GM12874 (cell line): ENCODE measurements at regions not wholly inside any gene's neighbourhood (a gene's known extent, or its start where the extent isn't known, plus 50 kb on each side); places are given as distances from the start of the nearest gene placed in this dataset.

Experiments used
- CTCF ChIP-seq: IDR thresholded peaks from 2 replicates; pipeline ENCODE4 v1.5.1; 2011; ENCODE audit warnings: low read depth, mild to moderate bottlenecking, control low read depth, low read length, moderate library complexity; ENCODE audit not compliant: insufficient read depth

DNA sequence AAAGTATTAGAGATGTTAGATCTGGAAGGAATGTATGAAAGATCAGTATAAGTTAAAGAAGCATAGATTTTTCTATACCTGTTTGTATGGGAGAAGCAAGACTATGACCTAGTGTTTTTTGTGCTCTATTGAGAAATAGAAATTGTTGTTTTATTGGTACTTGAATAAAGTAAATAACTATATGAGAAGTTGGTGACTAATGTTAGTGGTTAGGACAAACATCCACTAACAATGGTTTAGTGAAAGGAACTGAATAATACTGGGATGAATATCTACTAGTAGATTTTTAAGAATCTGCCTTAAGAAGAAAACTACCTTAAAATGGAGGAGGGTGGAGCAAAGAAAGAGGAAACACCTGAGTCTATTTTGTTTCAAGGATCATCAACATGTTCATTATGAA is 521.1 kb upstream of the POT1 start:
- TF ChIP-seq CTCF = no peak

GRCh38 chr7:125445836-125446235 is 516.2 kb upstream of the POT1 start:
- TF ChIP-seq CTCF = no peak

DNA sequence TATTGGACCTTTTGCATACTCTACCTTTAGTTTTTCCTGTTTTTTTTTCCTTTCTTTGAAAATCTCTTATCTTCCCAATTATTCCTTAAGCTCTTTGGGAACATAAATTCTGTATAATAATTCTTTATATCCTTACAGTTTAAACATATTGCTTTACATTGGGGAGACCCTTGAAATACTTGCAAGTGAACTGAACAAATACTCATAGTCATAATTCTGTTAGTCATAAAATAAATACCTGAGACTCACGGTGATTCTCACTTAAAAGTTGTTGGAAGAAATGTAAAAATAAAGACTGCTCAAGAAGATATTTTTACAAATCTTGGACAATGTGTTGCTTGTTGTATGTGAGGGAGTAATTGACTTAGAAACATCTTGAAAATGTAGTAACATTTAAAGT is 515.2 kb upstream of the POT1 start:
- no peak for TF ChIP-seq CTCF

DNA sequence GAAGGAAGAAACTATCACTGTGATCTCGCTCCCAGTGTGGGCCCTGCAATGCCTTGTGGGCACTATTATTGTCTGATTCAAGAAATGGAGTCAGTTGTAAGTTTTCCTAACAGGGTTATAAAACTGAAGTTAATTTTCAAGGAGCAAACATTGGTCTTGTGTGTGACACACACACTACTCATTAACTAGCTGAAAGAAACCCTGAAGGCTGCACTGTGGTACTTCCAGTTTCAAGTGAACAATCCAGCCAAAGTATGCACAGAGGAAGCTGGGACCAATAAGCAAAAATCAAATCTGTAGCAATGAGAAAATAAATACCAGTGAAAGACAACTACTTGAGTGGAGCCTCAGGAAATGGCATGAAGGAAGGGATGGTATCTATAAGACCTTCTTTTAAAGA is 506.6 kb upstream of the POT1 start:
- no peak for TF ChIP-seq CTCF

- no peak for TF ChIP-seq CTCF
Measured at GRCh38 chr7:125431349-125431748, 501.7 kb upstream of the POT1 start.

GRCh38 chr7:125430013-125430412 is 500.4 kb upstream of the POT1 start:
- no peak for TF ChIP-seq CTCF

DNA sequence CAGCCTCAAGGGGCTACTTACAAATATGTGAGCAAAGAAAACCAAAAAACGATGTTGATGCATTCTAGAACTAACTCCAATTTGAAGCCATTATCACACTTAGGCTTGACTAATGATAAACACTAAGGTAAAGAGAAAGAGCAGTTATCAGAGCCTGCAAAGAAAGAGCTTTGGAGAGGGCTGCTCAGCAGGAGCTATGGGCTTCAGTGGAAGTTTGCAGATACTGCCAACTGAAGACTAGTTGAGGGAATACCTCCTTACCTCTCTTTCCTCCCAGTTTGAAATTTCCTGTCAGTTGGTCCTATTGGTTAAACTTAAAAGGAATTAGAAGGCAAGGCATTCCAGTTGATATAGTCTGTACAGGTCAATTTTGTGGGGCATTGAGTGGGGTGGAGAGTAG is 498.1 kb upstream of the POT1 start:
- TF ChIP-seq CTCF = no peak

DNA sequence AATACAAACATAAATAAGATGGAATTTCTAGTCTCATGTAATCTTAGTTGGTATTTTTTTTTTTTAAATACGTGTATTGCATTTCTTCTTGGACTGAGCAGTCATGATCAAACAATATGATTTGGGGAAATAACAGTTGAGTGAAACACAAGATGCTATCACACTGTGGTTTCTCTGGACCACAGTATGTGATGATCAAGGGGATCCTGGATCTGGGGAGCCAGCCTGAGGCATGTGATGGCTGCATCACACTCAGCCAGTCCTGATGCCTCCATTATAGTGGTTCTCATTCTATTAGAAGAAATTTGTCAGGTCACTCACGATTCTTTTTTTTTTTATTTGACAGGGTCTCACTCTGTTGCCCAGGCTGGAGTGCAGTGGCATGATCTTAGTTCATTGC is 495.9 kb upstream of the POT1 start:
- TF ChIP-seq CTCF = no peak
